SU-DHL-6 (cell line): ENCODE measurements at regions not wholly inside any gene's neighbourhood (a gene's known extent, or its start where the extent isn't known, plus 50 kb on each side); places are given as distances from the start of the nearest gene placed in this dataset.
"Not testable (repeated sequence)": the region's sequence is repeated elsewhere in the genome, so short reads cannot be mapped to it uniquely, and the experiment has no call there.

Experiments used
- CTCF ChIP-seq: fragments of 200-600 bp; sonication (generic); IDR thresholded peaks from one replicate; pipeline ENCODE4 v1.5.1; 2017; ENCODE audit warnings: antibody characterized with exemption, mild to moderate bottlenecking, low read length, moderate library complexity; ENCODE audit not compliant: insufficient read depth, poor library complexity, severe bottlenecking
- EZH2phosphoT487 ChIP-seq: fragments of 200-600 bp; sonication (generic), shearing (Covaris generic); conservative IDR thresholded peaks from 2 replicates; pipeline ENCODE4 v1.6.1; 2018; ENCODE audit warnings: mild to moderate bottlenecking, antibody characterized with exemption, low read length, moderate library complexity, mixed read lengths

- not testable (repeated sequence) for TF ChIP-seq CTCF, EZH2phosphoT487
These were observed 189.4 kb upstream of the RAI14 start for GRCh38 chr5:34466519-34467388.
